K562 (cell line): ENCODE measurements at regions not wholly inside any gene's neighbourhood (a gene's known extent, or its start where the extent isn't known, plus 50 kb on each side); places are given as distances from the start of the nearest gene placed in this dataset.

Source experiments
- CEBPZ ChIP-seq: fragments of 150-350 bp; IDR thresholded peaks from 2 replicates; pipeline ENCODE4 v1.6.1; 2014; ENCODE audit warnings: low read depth, mild to moderate bottlenecking, low read length, borderline replicate concordance
- FOXJ2 ChIP-seq: fragments of 200-800 bp; sonication (Bioruptor generic); IDR thresholded peaks from 2 replicates; pipeline ENCODE4 v1.6.1; 2016; ENCODE audit warnings: missing genetic modification characterization, missing compliant biosample characterization
- FOXK2 ChIP-seq, 2 experiments: fragments of 450-650 bp; IDR thresholded peaks in 1 of 2; conservative IDR thresholded peaks in 1 of 2; 2 replicates each; pipeline ENCODE4 v1.6.1; 2016; ENCODE audit warnings: low read depth in 2 of 2, mild to moderate bottlenecking in 1 of 2
- JUNB ChIP-seq: fragments of 450-650 bp; formaldehyde crosslinking; conservative IDR thresholded peaks from 2 replicates; pipeline ENCODE4 v1.4.0; 2020; ENCODE audit warnings: mild to moderate bottlenecking
- NR0B1 ChIP-seq: fragments of 450-650 bp; IDR thresholded peaks from one replicate; pipeline ENCODE4 v1.6.1; 2018; ENCODE audit warnings: mild to moderate bottlenecking, moderate library complexity; ENCODE audit not compliant: partially characterized antibody
- NR3C1 ChIP-seq: sonication (generic); formaldehyde crosslinking; IDR thresholded peaks from 2 replicates; pipeline ENCODE4 v1.8.1; 2022; ENCODE audit warnings: missing genetic modification reagents
- PURB ChIP-seq: sonication (generic); formaldehyde crosslinking; IDR thresholded peaks from 2 replicates; pipeline ENCODE4 v1.9.0; 2021; ENCODE audit warnings: low read depth, mild to moderate bottlenecking, missing genetic modification reagents
- RCOR1 ChIP-seq, 2 experiments: IDR thresholded peaks; 2 replicates each; pipeline ENCODE4 v1.6.1; 2012; ENCODE audit warnings: low read depth in 2 of 2, low read length in 2 of 2, borderline replicate concordance in 1 of 2, improper control_type of control experiment in 1 of 2
- TCF7 ChIP-seq: sonication (generic); IDR thresholded peaks from 2 replicates; pipeline ENCODE4 v1.6.1; 2016; ENCODE audit warnings: antibody characterized with exemption, borderline replicate concordance
- TFE3 ChIP-seq: fragments of 450-650 bp; formaldehyde crosslinking; IDR thresholded peaks from 2 replicates; pipeline ENCODE4 v1.4.0; 2020; ENCODE audit warnings: mild to moderate bottlenecking, mixed read lengths
- ZNF274 ChIP-seq: IDR thresholded peaks from 2 replicates; pipeline ENCODE4 v1.6.1; 2011; ENCODE audit warnings: low read depth, mild to moderate bottlenecking, low read length, moderate library complexity, borderline replicate concordance
- TF ChIP-seq, protein P1 (sequence below), 3 experiments: IDR thresholded peaks in 2 of 3; conservative IDR thresholded peaks in 1 of 3; 2 replicates each; pipeline ENCODE4 v1.5.1; 2011 to 2012; ENCODE audit warnings: low read length in 3 of 3, mild to moderate bottlenecking in 3 of 3, control low read depth in 2 of 3, improper control_type of control experiment in 1 of 3, inconsistent platforms in 1 of 3, low read depth in 1 of 3, mixed read lengths in 1 of 3, moderate library complexity in 1 of 3; ENCODE audit not compliant: insufficient read depth in 2 of 3
- TF ChIP-seq, protein P2 (sequence below): fragments of 200-800 bp; sonication (Bioruptor generic); IDR thresholded peaks from 2 replicates; pipeline ENCODE4 v1.6.1; 2017; ENCODE audit warnings: missing genetic modification characterization, missing compliant biosample characterization

DNA sequence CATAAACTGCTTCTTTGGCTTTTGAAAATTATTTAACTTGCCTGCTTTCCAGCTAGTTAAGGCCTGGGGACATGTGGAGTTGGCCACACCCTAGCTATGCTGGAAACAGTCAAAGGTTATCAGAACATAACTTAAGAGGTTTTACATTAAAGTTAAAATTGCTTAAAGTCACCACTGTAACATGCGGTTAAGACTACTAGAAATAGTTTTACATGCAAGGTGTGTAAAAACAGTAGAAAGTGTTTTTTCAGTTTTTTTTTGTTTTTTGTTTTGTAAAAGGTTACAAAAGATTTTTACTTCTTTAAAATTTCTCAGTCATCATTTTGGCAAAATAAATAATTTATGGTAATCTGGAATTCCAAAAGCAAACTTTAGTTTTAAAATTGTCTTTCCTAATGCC, 763.1 kb downstream of the UQCRFS1 start:
- TF ChIP-seq TCF7 = no peak
- no peak for TF ChIP-seq PURB (CRISPR knock-in tag)
- TF ChIP-seq, protein P1, sequence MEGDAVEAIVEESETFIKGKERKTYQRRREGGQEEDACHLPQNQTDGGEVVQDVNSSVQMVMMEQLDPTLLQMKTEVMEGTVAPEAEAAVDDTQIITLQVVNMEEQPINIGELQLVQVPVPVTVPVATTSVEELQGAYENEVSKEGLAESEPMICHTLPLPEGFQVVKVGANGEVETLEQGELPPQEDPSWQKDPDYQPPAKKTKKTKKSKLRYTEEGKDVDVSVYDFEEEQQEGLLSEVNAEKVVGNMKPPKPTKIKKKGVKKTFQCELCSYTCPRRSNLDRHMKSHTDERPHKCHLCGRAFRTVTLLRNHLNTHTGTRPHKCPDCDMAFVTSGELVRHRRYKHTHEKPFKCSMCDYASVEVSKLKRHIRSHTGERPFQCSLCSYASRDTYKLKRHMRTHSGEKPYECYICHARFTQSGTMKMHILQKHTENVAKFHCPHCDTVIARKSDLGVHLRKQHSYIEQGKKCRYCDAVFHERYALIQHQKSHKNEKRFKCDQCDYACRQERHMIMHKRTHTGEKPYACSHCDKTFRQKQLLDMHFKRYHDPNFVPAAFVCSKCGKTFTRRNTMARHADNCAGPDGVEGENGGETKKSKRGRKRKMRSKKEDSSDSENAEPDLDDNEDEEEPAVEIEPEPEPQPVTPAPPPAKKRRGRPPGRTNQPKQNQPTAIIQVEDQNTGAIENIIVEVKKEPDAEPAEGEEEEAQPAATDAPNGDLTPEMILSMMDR (IDR thresholded peaks at IDR 0.05 in 2 of 3, conservative IDR thresholded peaks at IDR 0.05 in 1 of 3; ENCODE audit: insufficient read depth in 2 of 3, low read depth in 1 of 3, low read length in 3 of 3) = no peak
- no peak for TF ChIP-seq FOXJ2 (tag)
- TF ChIP-seq, protein P2, sequence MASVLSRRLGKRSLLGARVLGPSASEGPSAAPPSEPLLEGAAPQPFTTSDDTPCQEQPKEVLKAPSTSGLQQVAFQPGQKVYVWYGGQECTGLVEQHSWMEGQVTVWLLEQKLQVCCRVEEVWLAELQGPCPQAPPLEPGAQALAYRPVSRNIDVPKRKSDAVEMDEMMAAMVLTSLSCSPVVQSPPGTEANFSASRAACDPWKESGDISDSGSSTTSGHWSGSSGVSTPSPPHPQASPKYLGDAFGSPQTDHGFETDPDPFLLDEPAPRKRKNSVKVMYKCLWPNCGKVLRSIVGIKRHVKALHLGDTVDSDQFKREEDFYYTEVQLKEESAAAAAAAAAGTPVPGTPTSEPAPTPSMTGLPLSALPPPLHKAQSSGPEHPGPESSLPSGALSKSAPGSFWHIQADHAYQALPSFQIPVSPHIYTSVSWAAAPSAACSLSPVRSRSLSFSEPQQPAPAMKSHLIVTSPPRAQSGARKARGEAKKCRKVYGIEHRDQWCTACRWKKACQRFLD (CRISPR knock-in tag) = no peak
- TF ChIP-seq NR0B1 = no peak
- no peak for TF ChIP-seq ZNF274
- no peak for TF ChIP-seq FOXK2 (conservative IDR thresholded peaks at IDR 0.05 in 1 of 2, IDR thresholded peaks at IDR 0.05 in 1 of 2; ENCODE audit: low read depth in 2 of 2)
- TF ChIP-seq CEBPZ = no peak
- TF ChIP-seq NR3C1 = no peak
- TF ChIP-seq RCOR1 (IDR thresholded peaks at IDR 0.05; ENCODE audit: borderline replicate concordance in 1 of 2, low read depth in 2 of 2, low read length in 2 of 2) = no peak
- no peak for TF ChIP-seq JUNB (CRISPR knock-in tag)
- TF ChIP-seq TFE3 = no peak
